H54 (cell line): ENCODE measurements at regions not wholly inside any gene's neighbourhood (a gene's known extent, or its start where the extent isn't known, plus 50 kb on each side); places are given as distances from the start of the nearest gene placed in this dataset.

Experiments used
- DNase-seq: peaks from one replicate; pipeline ENCODE4 v3.0.0; 2011; ENCODE audit warnings: low spot score, mixed read lengths; ENCODE audit not compliant: insufficient read length
- FAIRE-seq: peaks from 3 replicates; lab custom pipeline; 2011; peaks lifted over from hg19 to GRCh38; lab: Jason Lieb, UNC
- POLR2A ChIP-seq: IDR thresholded peaks from 2 replicates; pipeline ENCODE4 v1.6.1; 2011; ENCODE audit warnings: low read depth, mild to moderate bottlenecking, low read length

DNA sequence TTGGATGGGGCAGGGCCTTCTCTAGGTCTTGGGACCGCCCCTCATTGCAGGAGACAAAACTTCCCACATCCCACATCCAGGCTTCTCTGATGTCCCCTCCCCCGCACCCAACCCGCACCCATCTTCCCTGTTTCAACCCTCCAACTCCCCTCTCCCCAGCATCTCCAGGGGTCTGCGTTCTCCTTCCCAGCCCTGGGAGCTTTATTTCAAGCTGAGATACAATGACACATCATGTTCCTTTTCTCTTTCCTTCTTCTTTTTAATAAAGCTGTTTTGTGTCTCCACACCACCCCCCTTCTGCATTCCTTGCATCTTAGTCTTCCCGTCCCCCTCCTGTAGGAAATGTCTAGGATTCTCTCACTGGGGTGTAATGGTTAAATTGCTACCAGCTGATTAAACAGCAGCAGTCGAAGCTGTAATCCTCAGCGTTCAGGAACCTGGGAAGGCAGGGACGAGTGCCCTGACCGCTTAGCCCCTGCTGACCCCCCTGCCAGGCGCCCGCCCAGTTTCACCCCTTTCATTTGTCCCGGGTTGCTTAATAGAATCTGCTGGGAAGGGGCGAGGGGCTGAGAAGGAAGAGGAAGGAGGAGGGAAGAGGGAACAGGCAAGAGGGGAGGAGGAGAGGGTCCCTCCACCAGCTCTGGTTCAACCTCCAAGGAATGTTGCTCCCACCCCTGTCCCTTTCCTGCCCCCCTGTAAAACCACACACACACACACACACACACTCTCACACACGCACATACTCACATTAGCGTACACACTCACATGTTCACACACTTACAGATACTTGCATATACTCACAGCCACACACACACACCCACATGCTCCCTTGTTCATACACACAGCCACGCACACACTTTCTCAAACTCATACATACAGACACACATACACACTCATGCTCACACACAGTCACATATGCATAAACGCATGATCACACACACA, 104.5 kb upstream of the MED13L start:
- DNase-seq = peak; percentile 73
- TF ChIP-seq POLR2A = no peak; the same call in 1 of the 2 replicates
- no peak for FAIRE-seq

DNA sequence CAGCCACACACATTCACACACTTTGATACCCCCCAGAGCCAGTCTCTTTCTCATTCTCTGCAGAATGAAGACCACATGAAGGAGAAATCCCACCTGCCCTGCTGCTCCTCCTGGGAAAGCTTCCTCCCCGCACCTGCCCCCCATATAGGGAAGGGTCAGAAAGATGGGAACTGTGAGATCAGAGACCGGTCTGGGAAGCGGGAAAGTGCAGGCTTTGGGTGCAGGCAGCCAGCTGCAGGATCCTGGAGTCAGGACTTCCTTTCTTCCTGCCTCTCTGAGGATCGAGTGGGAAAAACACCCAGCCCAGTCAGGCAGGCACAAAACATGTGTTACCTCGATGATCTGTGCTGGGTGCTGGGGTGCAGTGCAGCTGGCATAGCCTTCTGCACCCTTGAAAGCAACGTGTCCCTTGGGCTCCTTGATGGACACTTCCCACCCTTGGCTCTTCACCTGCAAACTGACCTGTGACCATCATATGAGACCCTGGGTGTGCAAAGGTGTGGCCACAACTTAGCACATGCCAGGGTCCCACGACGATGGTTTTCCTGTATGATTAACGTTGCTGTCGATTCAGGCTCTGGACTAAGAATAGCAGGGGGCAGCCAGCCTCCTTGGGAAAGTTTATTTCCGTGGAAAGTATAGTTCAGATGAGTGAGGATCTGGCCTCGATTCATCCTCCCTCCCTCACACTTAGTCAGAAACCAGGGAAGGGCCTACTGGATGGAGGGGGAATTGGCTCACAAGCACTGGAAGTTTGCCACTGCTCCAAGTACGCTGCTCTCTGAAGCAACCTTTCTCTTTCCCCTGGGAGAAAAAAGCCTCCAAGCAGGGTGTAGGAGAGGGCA, 105.4 kb upstream of the MED13L start:
- TF ChIP-seq POLR2A = no peak; the same call in 1 of the 2 replicates
- FAIRE-seq (no peak), DNase-seq (peak; percentile 65)

DNA sequence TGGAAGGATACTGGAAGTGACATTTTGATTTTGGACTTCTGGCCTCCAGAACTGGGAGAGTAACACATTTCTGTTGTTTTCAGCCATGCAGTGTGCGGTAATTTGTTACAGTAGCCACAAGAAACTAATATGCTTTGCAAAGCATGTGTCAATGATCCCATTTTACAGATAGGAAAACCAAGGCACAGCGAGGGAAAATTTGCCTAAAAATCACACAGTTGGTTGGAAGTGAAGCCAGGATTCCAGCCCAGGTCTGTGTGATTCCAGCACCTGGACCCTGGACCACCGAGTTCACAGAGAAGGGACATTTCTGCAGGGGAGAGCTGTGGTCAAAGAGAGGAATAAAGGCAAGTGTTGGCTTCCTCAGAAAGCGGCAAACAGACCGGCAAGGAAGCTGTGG, 106.7 kb upstream of the MED13L start:
- no peak for TF ChIP-seq POLR2A
- DNase-seq = no peak
- no peak for FAIRE-seq

DNA sequence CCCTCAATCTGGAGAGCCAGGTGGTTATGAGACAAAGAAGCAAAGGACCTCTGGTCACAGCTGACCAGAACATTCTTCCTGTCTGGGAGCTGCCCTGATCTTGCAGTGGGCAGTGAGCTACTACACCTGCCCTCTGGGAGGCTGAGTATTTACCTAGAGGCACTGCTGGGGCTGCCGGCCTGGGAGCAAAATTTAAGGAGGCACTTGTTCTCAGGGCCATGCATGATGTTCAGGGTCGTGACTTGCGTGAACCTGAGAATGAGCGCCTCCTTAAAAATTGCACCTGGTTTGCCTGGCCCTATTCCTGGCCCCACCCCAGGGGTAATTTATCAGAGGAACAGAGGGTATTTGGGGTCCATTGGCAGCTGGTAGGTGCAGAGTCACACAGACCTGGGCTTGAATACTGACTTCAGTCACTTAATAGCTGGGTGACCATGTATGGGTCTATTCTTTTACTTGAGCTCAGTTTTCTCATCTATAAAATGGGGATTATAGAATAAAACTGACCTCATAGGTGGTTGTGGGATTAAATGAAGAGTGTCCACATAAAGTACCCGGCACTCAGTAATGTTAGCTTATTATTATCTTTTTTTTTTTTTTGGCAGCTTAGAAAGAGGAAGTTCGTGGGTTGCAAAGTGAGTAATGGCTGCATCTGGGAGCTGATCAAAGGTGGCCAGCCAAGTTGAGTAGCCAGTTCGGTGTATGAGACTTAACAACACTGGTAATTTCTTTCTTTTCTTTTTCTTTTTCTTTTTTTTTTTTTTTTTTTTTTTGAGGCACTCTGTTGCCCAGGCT, 107.4 kb upstream of the MED13L start:
- DNase-seq = no peak
- no peak for TF ChIP-seq POLR2A
- no peak for FAIRE-seq

DNA sequence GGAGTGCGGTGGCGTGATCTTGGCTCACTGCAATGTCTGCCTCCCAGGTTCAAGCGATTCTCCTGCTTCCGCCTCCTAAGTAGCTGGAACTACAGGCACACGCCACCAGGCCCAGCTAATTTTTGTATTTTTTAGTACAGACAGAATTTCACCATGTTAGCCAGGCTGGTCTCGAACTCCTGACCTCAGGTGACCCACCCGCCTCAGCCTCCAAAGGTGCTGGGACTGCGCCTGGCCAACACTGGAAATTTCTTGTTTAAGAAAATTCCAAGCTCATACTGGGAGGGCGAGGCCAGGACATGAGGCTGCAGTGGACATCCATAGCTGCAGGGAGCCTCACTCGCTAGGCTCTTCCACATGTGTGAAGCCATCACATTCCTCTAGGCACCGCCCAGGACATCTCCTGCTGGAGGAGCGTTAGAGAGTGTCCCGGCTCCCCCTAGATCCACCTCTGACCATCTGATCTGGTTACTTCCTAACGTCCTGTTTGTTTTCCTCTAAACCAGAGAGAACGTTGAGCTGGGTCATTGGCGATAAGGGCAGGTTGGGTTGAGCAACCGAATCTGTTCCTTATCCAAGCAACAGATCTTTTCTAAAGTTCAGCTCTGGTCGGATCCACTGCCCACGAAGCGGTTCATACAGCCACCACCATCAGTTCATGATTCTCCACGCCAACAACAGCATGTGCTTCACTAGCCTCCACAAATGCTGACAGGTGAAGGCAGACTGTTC, 108.2 kb upstream of the MED13L start:
- FAIRE-seq = no peak
- TF ChIP-seq POLR2A = no peak
- no peak for DNase-seq

DNA sequence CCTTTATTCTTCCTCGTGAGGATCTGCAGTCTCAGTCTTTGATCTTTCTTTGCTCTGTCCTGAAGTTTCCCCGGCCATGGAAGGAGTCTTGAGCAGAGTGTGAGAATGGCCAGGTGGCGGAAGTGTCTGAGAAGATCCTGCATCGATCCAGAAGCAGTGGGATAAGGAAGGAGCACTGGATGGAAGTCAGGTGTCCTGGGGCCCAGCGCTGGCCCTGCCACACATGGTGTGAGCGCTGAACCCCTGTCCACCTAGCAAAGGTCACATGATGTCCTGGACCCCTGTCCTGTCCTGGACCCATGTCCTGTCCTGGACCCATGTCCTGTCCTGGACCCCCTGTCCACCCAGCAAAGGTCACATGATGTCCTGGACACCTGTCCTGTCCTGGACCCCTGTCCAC, 111.8 kb upstream of the MED13L start:
- no peak for FAIRE-seq
- no peak for DNase-seq
- no peak for TF ChIP-seq POLR2A

DNA sequence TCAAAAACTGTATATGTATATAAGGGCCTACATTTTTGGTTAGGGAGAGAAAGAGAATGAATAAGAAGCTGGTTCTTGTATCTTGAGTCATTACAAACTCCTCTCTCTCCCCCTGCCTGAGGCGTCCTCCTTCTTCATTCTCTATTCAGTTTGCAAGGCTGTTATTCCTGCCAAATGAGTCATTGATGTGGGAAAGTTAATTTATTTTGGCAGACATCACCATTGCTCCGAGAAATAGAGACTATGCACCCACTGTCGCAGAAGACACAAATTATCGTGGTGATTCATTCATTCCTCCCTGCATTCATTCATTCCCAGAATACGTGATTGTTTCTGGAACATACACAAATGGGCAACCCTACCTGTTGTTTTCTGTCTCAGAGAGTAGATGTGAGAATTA, 112.5 kb upstream of the MED13L start:
- DNase-seq (peak; percentile 54), FAIRE-seq (peak; percentile 11)
- TF ChIP-seq POLR2A = no peak

DNA sequence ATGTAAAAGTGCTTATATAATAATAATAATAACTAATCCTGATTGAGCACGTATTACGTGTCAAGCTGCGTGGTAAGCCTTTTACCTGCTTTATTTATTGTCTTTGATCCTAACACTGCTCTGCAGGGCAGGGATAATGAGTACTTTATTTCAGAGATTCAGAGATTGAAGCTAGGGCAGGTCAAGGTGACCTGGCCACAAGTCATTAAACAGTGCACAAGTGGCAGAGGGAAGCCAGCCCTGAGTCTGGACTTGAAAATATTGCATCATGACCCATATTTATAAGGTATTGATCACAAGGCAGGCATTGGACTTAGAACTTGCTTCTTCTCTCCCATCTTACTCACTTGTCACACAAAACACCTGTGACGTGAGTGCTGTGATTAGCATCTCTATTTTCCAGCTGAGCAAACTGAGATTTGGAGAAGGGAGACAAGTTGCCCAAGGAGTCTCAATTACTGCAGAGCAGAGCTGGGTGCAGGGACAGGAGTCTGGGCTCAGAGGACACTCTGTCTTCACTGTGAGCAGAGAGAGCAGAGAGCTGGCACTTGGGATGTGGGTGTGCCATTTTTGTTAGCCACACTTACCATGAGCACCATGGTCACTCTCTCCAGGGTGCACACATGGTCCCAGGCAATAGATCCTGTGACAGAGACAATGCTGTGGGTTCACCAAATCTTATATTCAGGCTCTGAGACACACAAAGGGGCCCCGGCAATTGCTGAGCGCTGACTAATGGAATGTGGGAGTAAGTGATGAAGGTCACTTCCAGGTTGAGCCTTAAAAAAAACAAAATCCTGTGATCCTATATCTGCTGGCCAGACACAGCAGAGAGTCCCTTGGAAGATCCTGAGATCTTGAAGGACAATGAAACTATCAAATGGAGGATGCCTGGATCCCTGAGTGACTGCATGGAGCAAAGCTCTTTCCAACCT, 113.2 kb upstream of the MED13L start:
- DNase-seq = no peak
- no peak for TF ChIP-seq POLR2A
- no peak for FAIRE-seq

DNA sequence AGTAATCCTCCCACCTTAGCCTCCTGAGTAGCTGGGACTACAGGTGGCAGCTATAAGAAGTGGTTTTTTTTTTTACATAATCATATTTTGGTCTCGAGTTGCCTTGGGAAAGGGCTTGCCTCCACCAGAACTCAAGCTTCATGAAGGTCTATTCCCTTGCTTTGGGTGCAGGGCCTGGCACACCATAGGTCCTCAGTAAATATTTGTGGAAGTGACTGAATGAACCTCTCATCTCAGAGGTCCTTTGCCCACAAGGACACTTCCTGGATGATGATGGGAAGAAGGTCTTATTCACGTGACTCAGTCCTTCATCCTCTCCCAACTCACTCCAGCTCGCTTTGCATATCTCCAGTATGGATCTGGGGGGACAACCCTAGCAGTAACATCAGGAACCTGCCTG, 114.0 kb upstream of the MED13L start:
- no peak for TF ChIP-seq POLR2A
- no peak for DNase-seq
- no peak for FAIRE-seq

DNA sequence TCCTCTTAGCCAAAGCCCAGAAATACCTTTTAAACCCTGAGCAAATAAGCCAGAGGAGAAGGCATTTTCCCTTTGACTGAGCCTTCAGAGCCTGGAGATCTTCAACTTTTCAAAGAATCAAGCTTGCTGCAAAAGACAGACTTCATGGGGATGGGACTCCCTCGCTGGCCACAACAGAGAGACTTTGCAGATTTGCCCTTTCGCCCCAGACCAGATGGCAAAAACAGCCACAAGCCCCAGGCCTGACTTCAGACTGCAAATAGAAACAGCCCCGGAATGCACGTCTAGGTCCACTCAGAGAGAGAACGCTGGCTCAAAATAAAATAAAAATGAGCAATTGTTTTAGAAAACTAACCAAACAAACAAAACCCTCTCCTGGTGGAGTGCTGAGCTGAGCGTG, 114.6 kb upstream of the MED13L start:
- FAIRE-seq = no peak
- no peak for TF ChIP-seq POLR2A
- no peak for DNase-seq

DNA sequence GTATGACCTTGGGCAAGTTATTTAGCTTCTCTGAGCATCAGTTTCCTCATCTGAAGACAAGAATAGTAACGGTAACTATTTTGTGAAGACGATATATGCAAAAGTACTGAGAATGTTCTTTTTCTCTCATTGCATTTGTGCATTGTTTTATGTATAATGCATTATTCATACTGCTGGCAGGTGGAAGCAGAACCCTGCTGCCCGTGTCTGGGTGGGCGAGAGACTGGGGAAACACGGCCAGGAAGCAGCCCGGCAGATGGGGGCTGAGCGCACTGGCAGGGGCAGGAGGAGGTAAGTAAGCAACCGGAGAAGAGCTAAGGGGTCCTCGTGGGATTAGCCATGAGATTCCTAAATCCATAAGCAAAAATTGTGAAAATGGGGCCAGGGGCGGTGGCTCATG, 115.8 kb upstream of the MED13L start:
- no peak for TF ChIP-seq POLR2A
- no peak for DNase-seq
- no peak for FAIRE-seq

DNA sequence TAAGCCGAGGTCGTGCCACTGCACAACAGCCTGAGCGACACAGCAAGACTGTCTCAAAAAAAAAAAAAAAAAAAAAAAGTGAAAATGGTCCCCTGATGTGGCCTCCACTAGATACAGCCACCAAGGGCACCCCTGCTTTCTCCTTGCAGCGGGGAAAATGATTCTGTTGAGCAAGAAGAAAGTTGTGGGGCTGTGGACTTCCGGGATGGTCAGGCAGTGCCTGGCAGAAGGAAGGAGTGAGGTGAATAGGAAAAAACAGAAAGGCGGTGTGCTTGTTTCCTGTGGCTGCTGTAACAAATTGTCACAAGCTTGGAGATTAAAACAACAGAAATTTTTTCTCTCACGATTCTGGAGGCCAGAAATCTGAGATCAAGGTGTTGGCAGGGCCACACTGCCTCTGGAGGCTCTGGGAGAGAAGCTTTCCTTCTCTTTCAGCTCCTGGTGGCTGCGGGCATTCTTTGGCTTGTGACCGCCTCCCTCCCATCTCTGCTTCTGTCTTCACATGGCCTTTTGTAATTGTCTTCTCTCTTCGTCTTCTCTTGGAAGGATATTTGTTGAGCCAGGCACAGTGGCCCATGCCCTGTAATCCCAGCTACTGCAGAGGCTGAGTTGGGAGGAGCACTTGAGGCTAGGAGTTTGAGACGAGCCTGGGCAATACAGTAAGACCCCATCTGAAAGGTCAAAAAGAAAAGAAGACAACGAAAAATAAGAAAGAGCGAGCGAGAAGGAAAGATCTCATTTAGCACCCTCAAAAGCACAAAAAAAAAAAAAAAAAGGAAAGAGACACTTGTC, 116.6 kb upstream of the MED13L start:
- FAIRE-seq (no peak), DNase-seq (no peak)
- no peak for TF ChIP-seq POLR2A
